Endothelial cell (in vitro differentiated cells): ENCODE measurements at regions not wholly inside any gene's neighbourhood (a gene's known extent, or its start where the extent isn't known, plus 50 kb on each side); places are given as distances from the start of the nearest gene placed in this dataset.

ENCODE experiments used
- DNase-seq: peaks from one replicate; pipeline ENCODE4 v3.0.0; 2021; ENCODE audit warnings: low spot score
- H3K27ac Mint-ChIP-seq: one replicate; pipeline ENCODE4 v1.8.0; 2021; ENCODE audit warnings: mixed read lengths, inconsistent platforms; ENCODE audit not compliant: unreplicated experiment
- H3K27me3 Mint-ChIP-seq: one replicate; pipeline ENCODE4 v1.8.0; 2021; ENCODE audit warnings: mild to moderate bottlenecking, moderate library complexity, mixed read lengths, inconsistent platforms; ENCODE audit not compliant: unreplicated experiment
- H3K36me3 Mint-ChIP-seq: one replicate; pipeline ENCODE4 v1.8.0; 2021; ENCODE audit warnings: mild to moderate bottlenecking, low read depth, mixed read lengths, inconsistent platforms; ENCODE audit not compliant: unreplicated experiment
- H3K4me1 Mint-ChIP-seq: one replicate; pipeline ENCODE4 v1.8.0; 2021; ENCODE audit warnings: mild to moderate bottlenecking, mixed read lengths, inconsistent platforms; ENCODE audit not compliant: unreplicated experiment
- H3K4me3 Mint-ChIP-seq: one replicate; pipeline ENCODE4 v1.8.0; 2021; ENCODE audit warnings: mild to moderate bottlenecking, mixed read lengths, inconsistent platforms; ENCODE audit not compliant: unreplicated experiment
- H3K9me3 Mint-ChIP-seq: one replicate; pipeline ENCODE4 v1.8.0; 2021; ENCODE audit warnings: mixed read lengths, inconsistent platforms; ENCODE audit not compliant: unreplicated experiment
- CTCF ChIP-seq: fragments of 200-600 bp; sonication (generic); IDR thresholded peaks from one replicate; pipeline ENCODE4 v1.5.0; 2021; ENCODE audit warnings: antibody characterized with exemption; ENCODE audit not compliant: unreplicated experiment

DNA sequence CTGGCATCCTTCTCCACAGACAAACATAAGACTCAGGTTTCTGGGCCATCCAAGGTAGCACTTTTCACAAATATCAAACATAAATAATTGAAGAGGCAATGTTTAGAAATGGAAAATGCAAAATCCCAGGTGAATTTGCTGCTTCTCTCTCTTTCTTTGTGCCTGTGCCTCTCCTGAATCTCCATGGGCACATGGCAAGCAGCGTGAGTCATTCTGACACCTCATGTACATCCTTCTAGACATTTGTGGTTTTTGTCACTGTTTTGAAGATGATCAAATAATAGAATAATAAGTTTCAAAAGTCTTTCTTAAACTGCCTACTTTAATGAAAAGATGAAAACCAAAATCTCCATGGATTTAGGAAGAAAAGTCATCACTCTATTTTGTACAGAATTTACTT, 60.3 kb upstream of the RAB11FIP2 start:
- no peaks in the 10 kb centered on the region for H3K4me1 Mint-ChIP-seq
- H3K36me3 Mint-ChIP-seq, result no peaks in the 10 kb centered on the region
- no peak for DNase-seq
- no peak overlapping the region for H3K4me3 Mint-ChIP-seq
- H3K27me3 Mint-ChIP-seq, result peaks cover 1% of the 10 kb centered on the region
- TF ChIP-seq CTCF, result no peak
- H3K27ac Mint-ChIP-seq, result no peak overlapping the region
- no peaks in the 10 kb centered on the region for H3K9me3 Mint-ChIP-seq

DNA sequence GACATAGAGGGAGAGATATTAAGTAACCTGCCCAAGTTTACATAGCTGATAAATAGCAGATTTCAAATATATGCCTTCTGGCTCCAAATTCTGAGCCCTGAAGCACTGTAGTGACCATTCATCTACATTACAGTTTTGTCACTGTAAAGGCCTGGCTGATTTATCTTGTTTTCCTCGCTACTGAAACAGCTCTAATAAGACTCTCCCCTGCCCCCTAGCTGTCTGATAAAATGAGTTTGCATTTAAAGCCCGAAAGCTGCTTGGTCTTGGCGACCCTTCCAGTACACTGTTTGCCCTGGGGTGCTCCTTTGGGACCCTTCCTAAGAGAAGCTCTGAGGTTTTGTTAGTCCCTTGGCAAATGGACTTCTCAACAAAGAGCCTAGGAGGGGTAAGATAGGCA, 59.7 kb upstream of the RAB11FIP2 start:
- H3K4me3 Mint-ChIP-seq, result no peak overlapping the region
- H3K4me1 Mint-ChIP-seq, result no peaks in the 10 kb centered on the region
- peak; percentile 27 for TF ChIP-seq CTCF
- no peaks in the 10 kb centered on the region for H3K9me3 Mint-ChIP-seq
- H3K27me3 Mint-ChIP-seq, result peaks cover 1% of the 10 kb centered on the region
- H3K27ac Mint-ChIP-seq, result no peak overlapping the region
- no peaks in the 10 kb centered on the region for H3K36me3 Mint-ChIP-seq
- peak; percentile 18 for DNase-seq

DNA sequence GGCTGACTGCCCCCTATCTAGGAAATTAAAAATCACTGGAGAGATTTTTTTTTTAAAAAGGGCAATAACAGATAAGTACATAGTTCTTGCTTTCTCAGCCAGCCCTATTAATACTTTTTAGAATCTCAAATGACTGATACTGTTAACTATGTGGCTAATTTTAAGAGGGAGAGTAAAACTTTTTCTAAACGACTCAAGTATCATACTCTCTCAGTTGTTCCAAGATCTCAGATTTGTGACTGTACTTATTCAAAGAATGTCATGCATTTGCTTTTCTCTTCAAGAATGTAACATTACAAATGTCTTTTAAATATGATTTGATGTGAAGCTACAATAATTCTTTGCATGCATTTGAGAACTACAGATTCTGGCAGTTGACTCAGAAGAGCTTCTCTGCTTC, 55.4 kb upstream of the RAB11FIP2 start:
- H3K9me3 Mint-ChIP-seq, result no peaks in the 10 kb centered on the region
- no peak overlapping the region for H3K4me3 Mint-ChIP-seq
- TF ChIP-seq CTCF, result no peak
- H3K27me3 Mint-ChIP-seq, result peaks cover 1% of the 10 kb centered on the region
- H3K36me3 Mint-ChIP-seq, result no peaks in the 10 kb centered on the region
- H3K4me1 Mint-ChIP-seq, result no peaks in the 10 kb centered on the region
- H3K27ac Mint-ChIP-seq, result no peak overlapping the region
- DNase-seq, result no peak

GRCh38 chr10:118101501-118101900, 54.8 kb upstream of the RAB11FIP2 start:
- H3K4me1 Mint-ChIP-seq, result no peaks in the 10 kb centered on the region
- H3K27me3 Mint-ChIP-seq, result peaks cover 1% of the 10 kb centered on the region
- no peaks in the 10 kb centered on the region for H3K36me3 Mint-ChIP-seq
- H3K27ac Mint-ChIP-seq, result no peak overlapping the region
- H3K4me3 Mint-ChIP-seq, result no peak overlapping the region
- no peak for TF ChIP-seq CTCF
- DNase-seq, result no peak
- H3K9me3 Mint-ChIP-seq, result no peaks in the 10 kb centered on the region
